Ascending aorta (tissue), 2 donors: ENCODE measurements at regions not wholly inside any gene's neighbourhood (a gene's known extent, or its start where the extent isn't known, plus 50 kb on each side); places are given as distances from the start of the nearest gene placed in this dataset.
A peak's percentile ranks its signal among the peaks of the same experiment; 100 is the strongest.
"Not testable (repeated sequence)": the region's sequence is repeated elsewhere in the genome, so short reads cannot be mapped to it uniquely, and the experiment has no call there.

Experiments
- DNase-seq, 2 donors: peaks; one replicate each; pipeline ENCODE4 v3.0.0-alpha.2; 2019; ENCODE audit warnings: low spot score in 2 of 2
- H3K27ac ChIP-seq, 2 donors: fragments of 200-600 bp; sonication (generic); one replicate each; pipeline ENCODE4 v1.5.1; 2016 to 2017; ENCODE audit warnings: mild to moderate bottlenecking in 1 of 2
- H3K27me3 ChIP-seq: fragments of 200-600 bp; sonication (generic); one replicate; pipeline ENCODE4 v1.5.1; 2017
- H3K36me3 ChIP-seq, 2 donors: fragments of 200-600 bp; sonication (generic); one replicate each; pipeline ENCODE4 v1.5.1; 2016
- H3K4me1 ChIP-seq, 2 donors: fragments of 200-600 bp; sonication (generic); one replicate each; pipeline ENCODE4 v1.5.1; 2016 to 2017; ENCODE audit warnings: mild to moderate bottlenecking in 1 of 2
- H3K4me3 ChIP-seq, 2 donors: fragments of 200-600 bp; sonication (generic); one replicate each; pipeline ENCODE4 v1.5.1; 2016 to 2017; ENCODE audit warnings: mild to moderate bottlenecking in 1 of 2
- H3K9me3 ChIP-seq, 2 donors: fragments of 200-600 bp; sonication (generic); one replicate each; pipeline ENCODE4 v1.5.1; 2016
- intact Hi-C: fragments of 100-400 bp; cut with DNase I; formaldehyde crosslinking; loops from one replicate; pipeline ENCODE4 v1.15.1; 2023
- TF ChIP-seq, protein P1 (sequence below), 3 experiments: fragments of 200-600 bp in 2 of 3; fragments of 450-650 bp in 1 of 3; sonication (generic) in 2 of 3; IDR thresholded peaks; one replicate each; pipeline ENCODE4 v1.5.1; 2016 to 2019; ENCODE audit warnings: antibody characterized with exemption in 3 of 3, mild to moderate bottlenecking in 1 of 3, moderate library complexity in 1 of 3

DNA sequence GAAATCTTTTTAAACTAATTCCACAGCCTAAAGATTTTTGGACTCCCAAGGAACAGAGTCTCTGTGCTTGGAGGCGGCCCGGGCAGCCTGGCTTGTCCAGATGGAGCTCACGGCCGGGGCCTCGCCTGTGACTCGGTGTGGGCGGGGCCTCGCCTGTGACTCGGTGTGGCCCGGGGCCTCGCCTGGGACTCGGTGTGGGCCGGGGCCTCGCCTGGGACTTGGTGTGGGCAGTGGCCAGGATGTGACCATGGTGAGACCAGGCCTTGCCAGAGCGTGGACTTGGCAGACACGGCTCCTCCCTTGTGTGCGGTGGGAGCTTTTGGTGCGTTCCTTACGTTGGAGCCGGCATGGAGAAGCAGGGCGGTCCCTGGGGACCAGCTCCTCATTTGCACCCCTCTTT lies 92.3 kb downstream of the METRNL start:
- Histone ChIP-seq H3K4me3 (no peak overlapping the region), H3K9me3 (no peaks in the 10 kb centered on the region), H3K27ac (no peak overlapping the region), H3K4me1 (no peaks in the 10 kb centered on the region), H3K27me3 (no peaks in the 10 kb centered on the region), H3K36me3 (no peaks in the 10 kb centered on the region)
- intact Hi-C loops, result no loop called here
- no peak for DNase-seq
- TF ChIP-seq, protein P1, sequence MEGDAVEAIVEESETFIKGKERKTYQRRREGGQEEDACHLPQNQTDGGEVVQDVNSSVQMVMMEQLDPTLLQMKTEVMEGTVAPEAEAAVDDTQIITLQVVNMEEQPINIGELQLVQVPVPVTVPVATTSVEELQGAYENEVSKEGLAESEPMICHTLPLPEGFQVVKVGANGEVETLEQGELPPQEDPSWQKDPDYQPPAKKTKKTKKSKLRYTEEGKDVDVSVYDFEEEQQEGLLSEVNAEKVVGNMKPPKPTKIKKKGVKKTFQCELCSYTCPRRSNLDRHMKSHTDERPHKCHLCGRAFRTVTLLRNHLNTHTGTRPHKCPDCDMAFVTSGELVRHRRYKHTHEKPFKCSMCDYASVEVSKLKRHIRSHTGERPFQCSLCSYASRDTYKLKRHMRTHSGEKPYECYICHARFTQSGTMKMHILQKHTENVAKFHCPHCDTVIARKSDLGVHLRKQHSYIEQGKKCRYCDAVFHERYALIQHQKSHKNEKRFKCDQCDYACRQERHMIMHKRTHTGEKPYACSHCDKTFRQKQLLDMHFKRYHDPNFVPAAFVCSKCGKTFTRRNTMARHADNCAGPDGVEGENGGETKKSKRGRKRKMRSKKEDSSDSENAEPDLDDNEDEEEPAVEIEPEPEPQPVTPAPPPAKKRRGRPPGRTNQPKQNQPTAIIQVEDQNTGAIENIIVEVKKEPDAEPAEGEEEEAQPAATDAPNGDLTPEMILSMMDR (IDR thresholded peaks at IDR 0.05), result no peak

DNA sequence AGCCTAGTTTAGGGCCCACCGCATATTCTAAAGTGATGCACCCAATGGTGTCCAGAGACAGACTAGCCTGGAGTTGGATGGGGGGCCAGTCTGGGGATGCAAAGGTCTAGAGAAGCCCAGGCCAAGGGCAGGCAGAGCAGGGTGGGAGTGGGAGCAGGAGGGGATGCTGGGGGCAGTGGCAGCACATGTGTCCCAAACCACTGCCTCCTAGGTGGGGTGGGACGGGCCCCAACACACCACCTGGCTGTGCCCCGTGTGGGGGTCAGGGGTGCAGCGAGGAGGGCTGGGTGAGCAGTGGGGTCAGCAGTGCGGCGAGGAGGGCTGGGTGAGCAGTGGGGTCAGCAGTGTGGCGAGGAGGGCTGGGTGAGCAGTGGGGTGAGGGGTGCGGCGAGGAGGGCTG lies 92.7 kb downstream of the METRNL start:
- DNase-seq, intact Hi-C loops, H3K27me3 ChIP-seq, H3K36me3 ChIP-seq, H3K4me1 ChIP-seq, H3K27ac ChIP-seq, H3K4me3 ChIP-seq, H3K9me3 ChIP-seq: not testable (repeated sequence)

DNA sequence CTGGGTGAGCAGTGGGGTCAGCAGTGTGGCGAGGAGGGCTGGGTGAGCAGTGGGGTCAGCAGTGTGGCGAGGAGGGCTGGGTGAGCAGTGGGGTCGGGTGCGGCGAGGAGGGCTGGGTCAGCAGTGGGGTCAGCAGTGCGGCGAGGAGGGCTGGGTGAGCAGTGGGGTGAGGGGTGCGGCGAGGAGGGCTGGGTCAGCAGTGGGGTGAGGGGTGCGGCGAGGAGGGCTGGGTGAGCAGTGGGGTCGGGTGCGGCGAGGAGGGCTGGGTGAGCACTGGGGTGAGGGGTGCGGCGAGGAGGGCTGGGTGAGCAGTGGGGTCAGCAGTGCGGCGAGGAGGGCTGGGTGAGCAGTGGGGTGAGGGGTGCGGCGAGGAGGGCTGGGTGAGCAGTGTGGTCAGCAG lies 93.2 kb downstream of the METRNL start:
- H3K9me3 ChIP-seq, H3K27me3 ChIP-seq, H3K27ac ChIP-seq, H3K36me3 ChIP-seq, H3K4me1 ChIP-seq, DNase-seq, H3K4me3 ChIP-seq, intact Hi-C loops: not testable (repeated sequence)

DNA sequence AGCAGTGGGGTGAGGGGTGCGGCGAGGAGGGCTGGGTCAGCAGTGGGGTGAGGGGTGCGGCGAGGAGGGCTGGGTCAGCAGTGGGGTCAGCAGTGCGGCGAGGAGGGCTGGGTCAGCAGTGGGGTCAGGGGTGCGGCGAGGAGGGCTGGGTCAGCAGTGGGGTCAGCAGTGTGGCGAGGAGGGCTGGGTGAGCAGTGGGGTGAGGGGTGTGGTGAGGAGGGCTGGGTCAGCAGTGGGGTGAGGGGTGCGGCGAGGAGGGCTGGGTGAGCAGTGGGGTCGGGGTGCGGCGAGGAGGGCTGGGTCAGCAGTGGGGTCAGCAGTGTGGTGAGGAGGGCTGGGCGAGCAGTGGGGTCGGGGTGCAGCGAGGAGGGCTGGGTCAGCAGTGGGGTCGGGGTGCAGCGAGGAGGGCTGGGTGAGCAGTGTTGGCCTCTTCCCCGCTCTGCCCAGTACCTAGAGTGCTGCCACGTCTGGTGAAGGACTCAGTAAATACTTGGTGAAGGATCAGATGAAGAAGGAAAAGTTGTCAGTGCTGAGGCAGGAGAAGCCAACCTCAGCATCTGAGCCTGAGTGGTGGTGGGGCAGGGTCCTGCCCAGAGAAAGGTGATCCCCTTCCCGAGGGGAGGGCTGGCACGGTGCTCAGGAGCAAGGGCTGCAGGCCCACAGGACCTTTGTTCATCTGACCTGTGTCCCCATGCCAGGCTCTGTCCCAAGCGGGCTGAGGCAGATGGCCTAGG lies 93.9 kb downstream of the METRNL start:
- H3K27ac ChIP-seq, intact Hi-C loops, H3K4me3 ChIP-seq, H3K4me1 ChIP-seq, H3K36me3 ChIP-seq, DNase-seq, H3K9me3 ChIP-seq, H3K27me3 ChIP-seq: not testable (repeated sequence)

DNA sequence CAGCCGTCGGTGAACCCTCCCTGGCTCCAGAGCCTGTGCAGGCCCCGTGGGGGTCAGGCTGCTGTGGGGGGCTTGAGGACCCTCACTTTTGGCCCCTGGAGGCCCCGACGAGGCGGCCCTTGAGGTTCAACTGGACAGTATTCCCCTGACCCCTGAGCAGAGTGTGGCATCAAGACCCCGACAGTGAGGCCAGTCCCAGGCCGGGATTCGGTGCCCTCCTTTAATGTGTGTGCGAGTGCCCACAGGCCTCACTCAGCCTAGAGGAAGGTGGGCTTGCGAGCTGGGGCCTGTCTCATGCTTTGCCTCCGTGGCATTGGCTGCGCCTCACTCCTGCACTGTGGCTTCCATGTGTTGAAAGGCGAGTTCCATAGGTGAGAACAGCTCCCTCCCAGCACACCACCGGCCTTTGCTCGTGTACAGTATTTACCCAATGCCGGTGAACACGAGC lies 94.5 kb downstream of the METRNL start:
- TF ChIP-seq, protein P1 (IDR thresholded peaks at IDR 0.05), result no peak
- intact Hi-C loops, result no loop called here
- Histone ChIP-seq H3K4me1 (no peaks in the 10 kb centered on the region), H3K36me3 (no peaks in the 10 kb centered on the region), H3K9me3 (no peaks in the 10 kb centered on the region), H3K27ac (no peak overlapping the region), H3K4me3 (no peak overlapping the region), H3K27me3 (no peaks in the 10 kb centered on the region)
- DNase-seq, result no peak

DNA sequence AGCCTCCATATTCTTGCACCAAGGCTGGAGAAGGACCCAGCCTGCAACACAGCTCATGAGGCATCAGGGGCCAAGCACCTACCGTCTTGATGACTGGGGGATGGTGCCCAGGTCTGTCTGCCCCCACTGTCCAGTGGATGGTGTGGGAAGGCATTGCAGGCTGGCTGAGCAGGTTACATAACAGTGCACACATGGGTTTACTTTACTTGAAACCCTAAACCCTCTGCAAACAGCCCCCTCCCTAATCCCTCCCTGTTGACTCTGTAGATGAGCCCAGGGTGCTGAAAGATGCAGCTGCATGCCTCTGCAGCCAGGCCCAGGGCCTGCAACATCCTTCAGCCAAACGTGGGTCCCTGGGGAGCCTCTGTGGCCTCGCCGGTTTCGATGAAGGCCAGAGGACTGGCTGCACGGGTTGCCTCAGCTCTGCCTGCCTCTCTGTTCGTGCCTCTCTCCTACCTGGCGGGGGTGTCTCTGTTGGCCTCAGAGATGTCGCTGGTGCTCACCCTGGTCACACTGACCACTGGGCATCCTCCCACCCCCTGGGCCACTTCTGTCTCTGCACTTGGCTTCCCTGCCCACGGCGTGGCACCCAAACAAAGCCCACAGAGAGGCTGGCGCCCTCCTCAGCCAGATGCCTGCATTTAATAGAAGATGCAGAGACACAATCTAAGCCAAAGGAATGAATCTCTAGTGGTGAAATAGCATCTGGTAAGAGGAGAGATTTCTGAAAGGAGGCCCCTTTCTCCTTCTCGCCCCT lies 95.1 kb downstream of the METRNL start:
- intact Hi-C loops, result no loop called here
- Histone ChIP-seq H3K4me3 (no peak overlapping the region), H3K27ac (no peak overlapping the region), H3K9me3 (no peaks in the 10 kb centered on the region), H3K4me1 (no peaks in the 10 kb centered on the region), H3K27me3 (no peaks in the 10 kb centered on the region), H3K36me3 (no peaks in the 10 kb centered on the region)
- no peak for DNase-seq
- TF ChIP-seq, protein P1 (IDR thresholded peaks at IDR 0.05), result no peak

DNA sequence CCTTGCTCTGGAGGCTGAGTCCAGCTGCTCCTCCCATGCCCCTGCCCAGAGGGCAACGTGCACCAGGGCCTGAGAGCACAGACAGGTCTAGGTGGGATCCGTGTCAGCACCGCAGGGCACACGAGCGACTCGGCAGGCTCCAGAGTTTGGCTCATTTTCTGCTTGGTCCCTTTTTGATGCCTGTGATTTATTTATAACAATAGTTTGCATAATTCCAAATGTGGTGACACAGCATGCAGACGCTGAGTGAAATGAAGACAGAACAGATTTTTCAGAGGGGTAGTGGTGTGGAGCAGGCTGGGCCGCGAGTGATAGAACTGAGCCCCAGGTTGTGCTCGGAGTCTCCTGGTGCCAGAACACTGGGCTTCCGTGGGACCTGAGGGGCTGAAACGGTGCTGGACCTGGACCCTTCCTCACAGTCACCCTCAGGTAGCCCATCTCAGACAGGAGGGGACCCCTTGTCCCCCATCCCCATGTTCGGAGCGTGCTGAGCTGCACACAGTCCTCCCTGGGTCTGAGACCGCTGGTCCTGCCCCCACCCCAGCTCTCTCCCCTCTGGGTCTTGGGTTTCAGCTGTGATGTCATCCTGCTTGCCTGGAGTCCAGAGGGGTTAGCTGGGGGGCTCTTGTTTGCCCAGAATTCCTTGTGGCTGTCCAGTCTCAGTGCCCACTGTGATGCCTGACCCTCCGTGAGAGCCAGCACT lies 95.9 kb downstream of the METRNL start:
- TF ChIP-seq, protein P1 (IDR thresholded peaks at IDR 0.05), result no peak

More for the DNA sequence above, 95.9 kb downstream of the METRNL start:
- no peaks in the 10 kb centered on the region for H3K4me1 ChIP-seq
- intact Hi-C loops, result no loop called here
- peak in 1 of 2 donors; percentile 56 for DNase-seq
- no peak overlapping the region for H3K4me3 ChIP-seq
- H3K9me3 ChIP-seq, result no peaks in the 10 kb centered on the region
- H3K27me3 ChIP-seq, result no peaks in the 10 kb centered on the region
- H3K27ac ChIP-seq, result no peak overlapping the region
- no peaks in the 10 kb centered on the region for H3K36me3 ChIP-seq
